CD14-positive monocyte (primary cell): ENCODE measurements at regions not wholly inside any gene's neighbourhood (a gene's known extent, or its start where the extent isn't known, plus 50 kb on each side); places are given as distances from the start of the nearest gene placed in this dataset.

Experiments
- DNase-seq, 3 donors: peaks; one replicate each; pipeline ENCODE4 v3.0.0-alpha.2; 2011 to 2022
- H2AFZ ChIP-seq: 2 replicates; pipeline ENCODE4 v1.6.0; 2012; ENCODE audit warnings: mild to moderate bottlenecking, low read depth, low read length, inconsistent platforms; ENCODE audit not compliant: insufficient read depth, poor library complexity, severe bottlenecking
- H3K27ac ChIP-seq, 2 donors: 1 replicate in 1 of 2; 2 replicates in 1 of 2; pipeline ENCODE4 v1.5.1; 2012 to 2013; ENCODE audit warnings: low read length in 2 of 2, control low read depth in 1 of 2, inconsistent platforms in 1 of 2, low read depth in 1 of 2, mild to moderate bottlenecking in 1 of 2
- H3K27me3 ChIP-seq, 2 donors: one replicate each; pipeline versions ENCODE4 v1.6.0 to v1.6.1; 2011 to 2013; ENCODE audit warnings: low read length in 2 of 2; ENCODE audit not compliant: control insufficient read depth in 2 of 2, insufficient read depth in 2 of 2
- H3K36me3 ChIP-seq, 2 donors: replicated peaks in 1 of 2; 1 replicate in 1 of 2; 2 replicates in 1 of 2; pipeline versions ENCODE4 v1.5.1 to v1.6.1; 2012 to 2013; ENCODE audit warnings: low read length in 2 of 2, control low read depth in 1 of 2, inconsistent platforms in 1 of 2, mild to moderate bottlenecking in 1 of 2; ENCODE audit not compliant: insufficient read depth in 2 of 2, control insufficient read depth in 1 of 2
- H3K4me1 ChIP-seq, 2 donors: 1 replicate in 1 of 2; 2 replicates in 1 of 2; pipeline versions ENCODE4 v1.5.1 to v1.6.1; 2012 to 2013; ENCODE audit warnings: low read length in 2 of 2, control low read depth in 1 of 2, inconsistent platforms in 1 of 2, mild to moderate bottlenecking in 1 of 2, moderate library complexity in 1 of 2; ENCODE audit not compliant: insufficient read depth in 2 of 2, control insufficient read depth in 1 of 2
- H3K4me2 ChIP-seq: replicated peaks from 2 replicates; pipeline ENCODE3; 2012; ENCODE audit warnings: low read length, moderate library complexity, mild to moderate bottlenecking; ENCODE audit not compliant: poor library complexity, severe bottlenecking; ENCODE audit errors: extremely low read depth
- H3K4me3 ChIP-seq, 3 experiments: fragments of 200-600 bp in 1 of 3; sonication (generic) in 1 of 3; replicated peaks in 1 of 3; 1 replicate in 2 of 3; 2 replicates in 1 of 3; pipeline ENCODE4 v1.5.1; 2011 to 2013; ENCODE audit warnings: low read length in 3 of 3, mild to moderate bottlenecking in 3 of 3, control low read depth in 2 of 3, low read depth in 2 of 3, inconsistent platforms in 1 of 3, moderate library complexity in 1 of 3
- H3K79me2 ChIP-seq: 2 replicates; pipeline ENCODE4 v1.6.0; 2012; ENCODE audit warnings: mild to moderate bottlenecking, control low read depth, inconsistent platforms, low read length, moderate library complexity; ENCODE audit not compliant: insufficient read depth
- H3K9ac ChIP-seq: 2 replicates; pipeline ENCODE4 v1.6.0; 2017; ENCODE audit warnings: low read length, mild to moderate bottlenecking; ENCODE audit not compliant: insufficient read depth, poor library complexity, severe bottlenecking
- H3K9me3 ChIP-seq, 2 donors: replicated peaks in 1 of 2; 1 replicate in 1 of 2; 2 replicates in 1 of 2; pipeline versions ENCODE4 v1.5.1 to v1.6.1; 2012 to 2013; ENCODE audit warnings: low read length in 2 of 2, control low read depth in 1 of 2; ENCODE audit not compliant: control insufficient read depth in 1 of 2, insufficient read depth in 1 of 2
- H4K20me1 ChIP-seq: 2 replicates; pipeline ENCODE4 v1.6.0; 2012; ENCODE audit warnings: mild to moderate bottlenecking, low read length, control low read depth, moderate library complexity; ENCODE audit not compliant: insufficient read depth
- H3K27ac Mint-ChIP-seq, 7 donors: one replicate each; pipeline ENCODE4 v1.8.0; 2020; ENCODE audit warnings: mild to moderate bottlenecking in 7 of 7, mixed read lengths in 7 of 7, moderate library complexity in 6 of 7, inconsistent platforms in 2 of 7
- H3K27me3 Mint-ChIP-seq, 3 donors: one replicate each; pipeline ENCODE4 v1.8.0; 2021 to 2022; ENCODE audit warnings: low read depth in 3 of 3, mild to moderate bottlenecking in 3 of 3, mixed read lengths in 3 of 3, moderate library complexity in 3 of 3, inconsistent platforms in 1 of 3
- H3K36me3 Mint-ChIP-seq, 2 donors: one replicate each; pipeline ENCODE4 v1.8.0; 2020; ENCODE audit warnings: mixed read lengths in 2 of 2, inconsistent platforms in 1 of 2, mild to moderate bottlenecking in 1 of 2
- H3K4me1 Mint-ChIP-seq: one replicate; pipeline ENCODE4 v1.8.0; 2020; ENCODE audit warnings: mild to moderate bottlenecking, mixed read lengths
- H3K4me3 Mint-ChIP-seq, 2 donors: one replicate each; pipeline ENCODE4 v1.8.0; 2020; ENCODE audit warnings: mild to moderate bottlenecking in 2 of 2, mixed read lengths in 2 of 2, moderate library complexity in 1 of 2
- H3K9me3 Mint-ChIP-seq, 7 donors: one replicate each; pipeline ENCODE4 v1.8.0; 2020 to 2022; ENCODE audit warnings: mixed read lengths in 7 of 7, mild to moderate bottlenecking in 6 of 7, moderate library complexity in 6 of 7, inconsistent platforms in 2 of 7
- CTCF ChIP-seq: fragments of 200-600 bp; IDR thresholded peaks from one replicate; pipeline ENCODE4 v1.8.0; 2022; ENCODE audit warnings: antibody characterized with exemption, mild to moderate bottlenecking
- WGBS: methylation state at CpG from one replicate; pipeline ENCODE4 v1.1.5; 2013; ENCODE audit warnings: missing lambda C conversion rate; ENCODE audit not compliant: insufficient coverage; 5-methylcytosine and 5-hydroxymethylcytosine counted together
- intact Hi-C, 2 donors: fragments of 100-400 bp; cut with micrococcal nuclease; formaldehyde crosslinking; loops; one replicate each; pipeline versions ENCODE4 v1.15.0 to v1.15.1; 2023

DNA sequence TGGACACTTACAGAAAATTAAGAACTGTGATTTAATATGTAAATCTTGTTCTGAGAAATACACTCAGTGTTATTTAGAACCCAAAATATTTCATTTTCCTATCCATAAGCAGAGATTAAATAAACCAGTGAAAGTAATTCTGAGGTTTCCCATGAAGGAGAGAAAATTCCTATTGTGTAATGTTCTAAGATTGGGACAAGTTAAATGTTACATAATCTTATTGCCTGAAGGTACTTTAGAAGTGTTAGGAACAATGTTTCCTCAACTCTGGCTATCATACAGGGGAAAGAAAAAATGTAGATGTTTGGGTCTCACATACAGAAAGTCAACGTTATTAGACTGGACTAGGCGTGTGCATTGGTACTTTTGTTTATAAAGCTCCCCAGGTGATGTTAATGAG is 281.9 kb upstream of the SYT10 start:
- no peaks in the 10 kb centered on the region for H3K36me3 ChIP-seq
- H3K36me3 Mint-ChIP-seq, result no peaks in the 10 kb centered on the region
- no peaks in the 10 kb centered on the region for H3K27me3 Mint-ChIP-seq
- no peak overlapping the region for H3K27ac ChIP-seq
- H3K9me3 Mint-ChIP-seq, result peaks cover 0 to 11% (median 7%) of the 10 kb centered on the region in 7 donors
- no peak overlapping the region for H3K27ac Mint-ChIP-seq
- no peaks in the 10 kb centered on the region for H4K20me1 ChIP-seq
- no peak overlapping the region for H3K9ac ChIP-seq
- H3K27me3 ChIP-seq, result no peaks in the 10 kb centered on the region
- no peak for TF ChIP-seq CTCF
- H3K4me1 ChIP-seq, result no peaks in the 10 kb centered on the region
- no peaks in the 10 kb centered on the region for H3K4me1 Mint-ChIP-seq
- no peaks in the 10 kb centered on the region for H3K79me2 ChIP-seq
- H3K9me3 ChIP-seq, result peaks cover 0 to 9% of the 10 kb centered on the region in 2 donors
- no peak for DNase-seq
- 78% methylated on average over 2 of the region's 2 CpGs for WGBS
- no peak overlapping the region for H3K4me2 ChIP-seq
- no peak overlapping the region for H2AFZ ChIP-seq
- H3K4me3 ChIP-seq, result no peak overlapping the region
- intact Hi-C loops, result no loop called here
- H3K4me3 Mint-ChIP-seq, result no peak overlapping the region

DNA sequence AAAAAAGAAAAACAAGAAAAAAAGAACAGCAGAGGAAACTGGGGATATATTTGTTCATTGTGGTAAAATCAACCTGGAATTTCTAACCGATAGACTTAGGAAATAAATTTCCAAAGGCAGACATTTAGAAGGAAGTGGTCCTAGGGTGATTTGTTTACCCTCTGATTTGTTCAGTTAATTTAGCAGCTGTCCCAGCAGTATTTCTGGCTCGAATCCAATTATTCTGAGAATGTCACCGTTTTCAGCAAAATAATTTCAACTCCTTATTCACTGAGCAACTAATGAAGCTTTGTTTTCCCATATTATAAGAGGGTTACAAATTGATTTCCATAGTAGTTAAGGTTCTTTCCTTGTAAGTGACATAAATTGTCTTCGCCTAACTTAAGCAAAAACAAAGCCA is 285.2 kb upstream of the SYT10 start:
- H3K27me3 Mint-ChIP-seq, result no peaks in the 10 kb centered on the region
- H3K27ac Mint-ChIP-seq, result no peak overlapping the region
- Histone ChIP-seq H3K4me2 (no peak overlapping the region), H3K9ac (no peak overlapping the region), H3K27me3 (no peaks in the 10 kb centered on the region), H4K20me1 (no peaks in the 10 kb centered on the region), H3K4me3 (no peak overlapping the region), H3K4me1 (no peaks in the 10 kb centered on the region), H3K27ac (no peak overlapping the region), H3K79me2 (no peaks in the 10 kb centered on the region), H3K36me3 (no peaks in the 10 kb centered on the region), H2AFZ (no peak overlapping the region), H3K9me3 (peaks cover 5 to 12% of the 10 kb centered on the region in 2 donors)
- H3K4me1 Mint-ChIP-seq, result no peaks in the 10 kb centered on the region
- no peak for TF ChIP-seq CTCF
- WGBS, result no CpG with 5 or more reads among the region's 4 CpGs
- H3K4me3 Mint-ChIP-seq, result no peak overlapping the region
- DNase-seq, result no peak
- intact Hi-C loops, result no loop called here
- no peaks in the 10 kb centered on the region for H3K36me3 Mint-ChIP-seq
- peaks cover 2 to 13% (median 6%) of the 10 kb centered on the region in 7 donors for H3K9me3 Mint-ChIP-seq
